ENCODE measurements at regions not wholly inside any gene's neighbourhood (a gene's known extent, or its start where the extent isn't known, plus 50 kb on each side); places are given as distances from the start of the nearest gene placed in this dataset.

DNA sequence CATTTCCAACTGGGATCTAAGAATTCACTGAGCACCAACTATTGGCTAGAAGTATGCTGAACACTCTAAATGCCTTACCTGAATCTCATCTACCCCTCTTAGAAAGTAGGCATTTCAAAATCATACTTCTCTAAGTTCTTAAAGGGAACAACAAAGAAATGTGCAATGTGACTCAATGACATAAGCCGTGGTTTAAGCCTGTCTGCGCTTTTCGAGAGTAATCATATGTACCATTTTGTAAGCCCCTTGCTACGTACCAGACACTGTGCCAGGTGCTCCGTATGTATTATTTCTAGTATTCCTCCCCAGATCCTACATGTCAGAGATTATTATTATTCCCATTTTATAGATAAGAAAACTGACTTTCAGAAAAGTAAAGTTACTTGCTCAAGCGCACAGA is 454.2 kb downstream of the SETD4 start:
- Mint-ChIP-seq H3K4me1 (peaks cover 6% of the 10 kb centered on the region), H3K27me3 (ENCODE audit: low read depth in 3 of 3) (peaks cover 0 to 6% (median 4%) of the 10 kb centered on the region in 3 donors)
- intact Hi-C loops (cut with micrococcal nuclease), result no loop called here

DNA sequence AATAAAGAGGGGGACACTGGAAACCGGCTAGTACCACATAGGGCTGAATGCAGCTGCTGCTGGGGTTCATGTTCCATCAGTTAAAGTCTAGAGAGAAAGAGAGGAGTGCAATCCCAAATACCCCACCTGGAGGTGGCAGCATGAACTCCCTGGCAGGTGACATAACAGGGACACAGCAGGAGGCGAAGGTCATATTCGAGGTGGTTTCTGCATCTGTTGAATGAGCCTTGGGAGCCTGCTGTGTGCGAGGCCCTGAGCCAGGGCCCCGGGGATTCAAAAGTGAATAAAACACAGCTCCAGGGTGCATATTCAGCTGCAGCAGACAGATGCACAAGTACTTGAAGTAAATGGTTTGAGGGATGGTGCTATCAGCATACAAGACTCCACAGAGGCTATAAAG is 456.8 kb downstream of the SETD4 start:
- Mint-ChIP-seq H3K36me3 (no peaks in the 10 kb centered on the region), H3K9me3 (peaks cover 0 to 6% (median 0%) of the 10 kb centered on the region in 7 donors), H3K4me1 (peaks cover 6% of the 10 kb centered on the region), H3K4me3 (no peak overlapping the region), H3K27me3 (ENCODE audit: low read depth in 3 of 3) (peaks cover 0 to 6% (median 4%) of the 10 kb centered on the region in 3 donors), H3K27ac (no peak overlapping the region)
- TF ChIP-seq CTCF (IDR thresholded peaks at IDR 0.05), result no peak
- DNase-seq, result no peak
- no peaks in the 10 kb centered on the region for H3K9me3 ChIP-seq (replicated peaks in 1 of 2; ENCODE audit: control insufficient read depth in 1 of 2, insufficient read depth in 1 of 2, low read length in 2 of 2)
- H3K79me2 ChIP-seq (ENCODE audit: insufficient read depth, low read length), result no peaks in the 10 kb centered on the region
- H3K36me3 ChIP-seq (replicated peaks in 1 of 2; ENCODE audit: control insufficient read depth in 1 of 2, insufficient read depth in 2 of 2, low read length in 2 of 2), result no peaks in the 10 kb centered on the region
- no peaks in the 10 kb centered on the region for H3K27me3 ChIP-seq (ENCODE audit: control insufficient read depth in 2 of 2, insufficient read depth in 2 of 2, low read length in 2 of 2)
- WGBS (ENCODE audit: insufficient coverage), result 96% methylated on average over 4 of the region's 5 CpGs
- no peak overlapping the region for H3K4me3 ChIP-seq (replicated peaks in 1 of 3; ENCODE audit: low read depth in 2 of 3, low read length in 3 of 3)
- H4K20me1 ChIP-seq (ENCODE audit: insufficient read depth, low read length), result no peaks in the 10 kb centered on the region
- intact Hi-C loops (cut with micrococcal nuclease), result no loop called here
- no peak overlapping the region for H2AFZ ChIP-seq (ENCODE audit: insufficient read depth, low read depth, low read length, poor library complexity, severe bottlenecking)
- no peak overlapping the region for H3K27ac ChIP-seq (ENCODE audit: low read depth in 1 of 2, low read length in 2 of 2)
- peaks cover 0 to 5% of the 10 kb centered on the region in 2 donors for H3K4me1 ChIP-seq (ENCODE audit: control insufficient read depth in 1 of 2, insufficient read depth in 2 of 2, low read length in 2 of 2)
- no peak overlapping the region for H3K4me2 ChIP-seq (replicated peaks; ENCODE audit: extremely low read depth, low read length, poor library complexity, severe bottlenecking)
- H3K9ac ChIP-seq (ENCODE audit: insufficient read depth, low read length, poor library complexity, severe bottlenecking), result no peak overlapping the region

More for the DNA sequence above, 454.2 kb downstream of the SETD4 start:
- no peak overlapping the region for H3K9ac ChIP-seq (ENCODE audit: insufficient read depth, low read length, poor library complexity, severe bottlenecking)
- H3K27ac ChIP-seq (ENCODE audit: low read depth in 1 of 2, low read length in 2 of 2), result no peak overlapping the region
- DNase-seq, result no peak
- no peak overlapping the region for H2AFZ ChIP-seq (ENCODE audit: insufficient read depth, low read depth, low read length, poor library complexity, severe bottlenecking)
- peaks cover 0 to 6% (median 0%) of the 10 kb centered on the region in 7 donors for H3K9me3 Mint-ChIP-seq
- no peak overlapping the region for H3K4me3 ChIP-seq (replicated peaks in 1 of 3; ENCODE audit: low read depth in 2 of 3, low read length in 3 of 3)
- no peak for TF ChIP-seq CTCF (IDR thresholded peaks at IDR 0.05)
- no peaks in the 10 kb centered on the region for H3K27me3 ChIP-seq (ENCODE audit: control insufficient read depth in 2 of 2, insufficient read depth in 2 of 2, low read length in 2 of 2)
- WGBS (ENCODE audit: insufficient coverage), result 66% methylated on average over 3 of the region's 6 CpGs
- no peak overlapping the region for H3K4me2 ChIP-seq (replicated peaks; ENCODE audit: extremely low read depth, low read length, poor library complexity, severe bottlenecking)
- H3K4me3 Mint-ChIP-seq, result no peak overlapping the region
- no peak overlapping the region for H3K27ac Mint-ChIP-seq
- no peaks in the 10 kb centered on the region for H3K36me3 ChIP-seq (replicated peaks in 1 of 2; ENCODE audit: control insufficient read depth in 1 of 2, insufficient read depth in 2 of 2, low read length in 2 of 2)
- no peaks in the 10 kb centered on the region for H3K36me3 Mint-ChIP-seq
- H3K9me3 ChIP-seq (replicated peaks in 1 of 2; ENCODE audit: control insufficient read depth in 1 of 2, insufficient read depth in 1 of 2, low read length in 2 of 2), result no peaks in the 10 kb centered on the region
- peaks cover 0 to 5% of the 10 kb centered on the region in 2 donors for H3K4me1 ChIP-seq (ENCODE audit: control insufficient read depth in 1 of 2, insufficient read depth in 2 of 2, low read length in 2 of 2)
- no peaks in the 10 kb centered on the region for H4K20me1 ChIP-seq (ENCODE audit: insufficient read depth, low read length)
- no peaks in the 10 kb centered on the region for H3K79me2 ChIP-seq (ENCODE audit: insufficient read depth, low read length)

All from CD14-positive monocyte (primary cell).